PFSK-1 (cell line): ENCODE measurements at regions not wholly inside any gene's neighbourhood (a gene's known extent, or its start where the extent isn't known, plus 50 kb on each side); places are given as distances from the start of the nearest gene placed in this dataset.

ENCODE experiments used
- FOXP2 ChIP-seq: optimal IDR thresholded peaks from 2 replicates; pipeline ENCODE3; 2011; ENCODE audit warnings: borderline replicate concordance, control low read depth, inconsistent platforms; ENCODE audit not compliant: insufficient read depth; ENCODE audit errors: extremely low read length, extremely low read depth
- POLR2AphosphoS5 ChIP-seq: IDR thresholded peaks from 2 replicates; pipeline ENCODE4 v1.6.1; 2012; ENCODE audit warnings: low read depth, mild to moderate bottlenecking, control low read depth, low read length, moderate library complexity
- REST ChIP-seq, 2 experiments: IDR thresholded peaks; 2 replicates each; pipeline versions ENCODE4 v1.6.1 to v1.8.0; 2011 to 2012; ENCODE audit warnings: low read depth in 2 of 2, low read length in 2 of 2, control low read depth in 1 of 2, inconsistent platforms in 1 of 2, mild to moderate bottlenecking in 1 of 2, moderate library complexity in 1 of 2; ENCODE audit not compliant: insufficient read depth in 1 of 2
- SIN3A ChIP-seq: IDR thresholded peaks from 2 replicates; pipeline ENCODE4 v1.6.1; 2012; ENCODE audit warnings: mild to moderate bottlenecking, low read length, moderate library complexity, borderline replicate concordance; ENCODE audit not compliant: insufficient read depth
- TAF1 ChIP-seq: IDR thresholded peaks from 2 replicates; pipeline ENCODE4 v1.6.1; 2012; ENCODE audit warnings: low read length, control low read depth, borderline replicate concordance; ENCODE audit not compliant: insufficient read depth

- TF ChIP-seq SIN3A, result no peak
- no peak for TF ChIP-seq POLR2AphosphoS5
- TF ChIP-seq REST (IDR thresholded peaks at IDR 0.05; ENCODE audit: insufficient read depth in 1 of 2, low read depth in 2 of 2, low read length in 2 of 2), result no peak
- TF ChIP-seq TAF1, result no peak
- no peak for TF ChIP-seq FOXP2
These were observed 1397.0 kb downstream of the UQCRFS1 start for GRCh38 chr19:27815985-27816384.
